Brain microvascular endothelial cell (primary cell): ENCODE measurements at regions not wholly inside any gene's neighbourhood (a gene's known extent, or its start where the extent isn't known, plus 50 kb on each side); places are given as distances from the start of the nearest gene placed in this dataset.
"Not testable (repeated sequence)": the region's sequence is repeated elsewhere in the genome, so short reads cannot be mapped to it uniquely, and the experiment has no call there.

ENCODE experiments used
- DNase-seq: peaks from one replicate; pipeline ENCODE4 v3.0.0-alpha.2; 2020
- H3K27ac ChIP-seq: fragments of 250-450 bp; sonication (Bioruptor Pico); 2 replicates; pipeline ENCODE4 v1.5.1; 2020; ENCODE audit warnings: mild to moderate bottlenecking, moderate library complexity
- H3K27me3 ChIP-seq: fragments of 250-450 bp; sonication (Bioruptor Pico); replicated peaks from 2 replicates; pipeline ENCODE4 v1.5.1; 2020; ENCODE audit warnings: mild to moderate bottlenecking
- H3K36me3 ChIP-seq: fragments of 250-450 bp; sonication (Bioruptor Pico); replicated peaks from 2 replicates; pipeline ENCODE4 v1.5.1; 2020; ENCODE audit warnings: mild to moderate bottlenecking
- H3K4me3 ChIP-seq: 2 replicates; pipeline ENCODE4 v1.5.1; 2011; ENCODE audit warnings: low read depth, mild to moderate bottlenecking, control low read depth, low read length, moderate library complexity
- CTCF ChIP-seq: IDR thresholded peaks from 2 replicates; pipeline ENCODE4 v1.5.1; 2011; ENCODE audit warnings: low read depth, mild to moderate bottlenecking, moderate library complexity, low read length, control low read depth, inconsistent platforms; ENCODE audit errors: missing control alignments
- in situ Hi-C: cut with HindIII; loops from 2 replicates; pipeline ENCODE4 v1.10.0; 2017; ENCODE audit warnings: low sequenced_read_pairs, low pct_ligation_motif_present

- no peaks in the 10 kb centered on the region for H3K36me3 ChIP-seq
- no peak overlapping the region for H3K4me3 ChIP-seq
- in situ Hi-C loops, result no loop called here
- no peak overlapping the region for H3K27ac ChIP-seq
- no peak for TF ChIP-seq CTCF
- no peaks in the 10 kb centered on the region for H3K27me3 ChIP-seq
- no peak for DNase-seq
Observed at GRCh38 chr6:27805347-27805746, 106.8 kb downstream of the OR2B2 start.

GRCh38 chr6:27804851-27805250 lies 107.3 kb downstream of the OR2B2 start:
- no peak for TF ChIP-seq CTCF
- Histone ChIP-seq H3K27me3 (no peaks in the 10 kb centered on the region), H3K4me3 (no peak overlapping the region), H3K27ac (no peak overlapping the region), H3K36me3 (no peaks in the 10 kb centered on the region)
- in situ Hi-C loops, result no loop called here
- DNase-seq, result no peak

GRCh38 chr6:27800731-27801373 lies 111.3 kb downstream of the OR2B2 start:
- TF ChIP-seq CTCF, result no peak
- in situ Hi-C loops, result no loop called here
- H3K36me3 ChIP-seq, result no peaks in the 10 kb centered on the region

GRCh38 chr6:27797960-27798359 lies 114.2 kb downstream of the OR2B2 start:
- in situ Hi-C loops, result no loop called here
- no peak for TF ChIP-seq CTCF
- Histone ChIP-seq H3K27ac (no peak overlapping the region), H3K27me3 (no peaks in the 10 kb centered on the region), H3K4me3 (no peak overlapping the region), H3K36me3 (no peaks in the 10 kb centered on the region)
- no peak for DNase-seq

More at GRCh38 chr6:27800731-27801373, 111.3 kb downstream of the OR2B2 start:
- H3K27ac ChIP-seq, result no peak overlapping the region
- no peak overlapping the region for H3K4me3 ChIP-seq
- no peaks in the 10 kb centered on the region for H3K27me3 ChIP-seq
- DNase-seq, result no peak

GRCh38 chr6:27796736-27797481 lies 115.3 kb downstream of the OR2B2 start:
- H3K27me3 ChIP-seq, DNase-seq, in situ Hi-C loops, H3K27ac ChIP-seq, H3K4me3 ChIP-seq, H3K36me3 ChIP-seq: not testable (repeated sequence)

- no peak overlapping the region for H3K4me3 ChIP-seq
- no peaks in the 10 kb centered on the region for H3K27me3 ChIP-seq
- no peaks in the 10 kb centered on the region for H3K36me3 ChIP-seq
- peak; percentile 69 for TF ChIP-seq CTCF
- in situ Hi-C loops, result no loop called here
- DNase-seq, result peak; percentile 92
- no peak overlapping the region for H3K27ac ChIP-seq
Observed at GRCh38 chr6:27795697-27796494, 116.3 kb downstream of the OR2B2 start.
